ENCODE measurements at regions not wholly inside any gene's neighbourhood (a gene's known extent, or its start where the extent isn't known, plus 50 kb on each side); places are given as distances from the start of the nearest gene placed in this dataset.
"Not testable (repeated sequence)": the region's sequence is repeated elsewhere in the genome, so short reads cannot be mapped to it uniquely, and the experiment has no call there.

- Histone ChIP-seq H3K4me1 (ENCODE audit: control insufficient read depth, insufficient read depth, low read length) (no peaks in the 10 kb centered on the region), H3K36me3 (ENCODE audit: control insufficient read depth, insufficient read depth, low read length) (no peaks in the 10 kb centered on the region), H3K4me3 (ENCODE audit: low read length) (no peak overlapping the region), H3K9me3 (ENCODE audit: control insufficient read depth, low read length) (no peaks in the 10 kb centered on the region), H3K9ac (ENCODE audit: low read length) (no peak overlapping the region), H3K27me3 (ENCODE audit: control insufficient read depth, insufficient read depth, low read length) (no peaks in the 10 kb centered on the region)
Measured at GRCh38 chr18:75854174-75854573, 426.7 kb upstream of the SMIM21 start.

GRCh38 chr18:75846321-75846720 lies 418.8 kb upstream of the SMIM21 start:
- Histone ChIP-seq H3K36me3 (ENCODE audit: control insufficient read depth, insufficient read depth, low read length) (no peaks in the 10 kb centered on the region), H3K9ac (ENCODE audit: low read length) (no peak overlapping the region), H3K4me3 (ENCODE audit: low read length) (no peak overlapping the region), H3K9me3 (ENCODE audit: control insufficient read depth, low read length) (no peaks in the 10 kb centered on the region), H3K27me3 (ENCODE audit: control insufficient read depth, insufficient read depth, low read length) (no peaks in the 10 kb centered on the region), H3K4me1 (ENCODE audit: control insufficient read depth, insufficient read depth, low read length) (no peaks in the 10 kb centered on the region)

- H3K9ac ChIP-seq (ENCODE audit: low read length) = no peak overlapping the region
Measured at GRCh38 chr18:75845413-75845812, 417.9 kb upstream of the SMIM21 start.

GRCh38 chr18:75844146-75844545 lies 416.6 kb upstream of the SMIM21 start:
- H3K9me3 ChIP-seq (ENCODE audit: control insufficient read depth, low read length) = no peaks in the 10 kb centered on the region
- no peak overlapping the region for H3K9ac ChIP-seq (ENCODE audit: low read length)
- H3K4me1 ChIP-seq (ENCODE audit: control insufficient read depth, insufficient read depth, low read length) = no peaks in the 10 kb centered on the region
- no peak overlapping the region for H3K4me3 ChIP-seq (ENCODE audit: low read length)
- H3K27me3 ChIP-seq (ENCODE audit: control insufficient read depth, insufficient read depth, low read length) = no peaks in the 10 kb centered on the region
- no peaks in the 10 kb centered on the region for H3K36me3 ChIP-seq (ENCODE audit: control insufficient read depth, insufficient read depth, low read length)

More at GRCh38 chr18:75845413-75845812, 417.9 kb upstream of the SMIM21 start:
- Histone ChIP-seq H3K27me3 (ENCODE audit: control insufficient read depth, insufficient read depth, low read length) (no peaks in the 10 kb centered on the region), H3K4me1 (ENCODE audit: control insufficient read depth, insufficient read depth, low read length) (no peaks in the 10 kb centered on the region), H3K4me3 (ENCODE audit: low read length) (no peak overlapping the region), H3K9me3 (ENCODE audit: control insufficient read depth, low read length) (no peaks in the 10 kb centered on the region), H3K36me3 (ENCODE audit: control insufficient read depth, insufficient read depth, low read length) (no peaks in the 10 kb centered on the region)

GRCh38 chr18:75840131-75840530 lies 412.6 kb upstream of the SMIM21 start:
- no peak overlapping the region for H3K4me3 ChIP-seq (ENCODE audit: low read length)
- H3K4me1 ChIP-seq (ENCODE audit: control insufficient read depth, insufficient read depth, low read length) = no peaks in the 10 kb centered on the region
- no peak overlapping the region for H3K9ac ChIP-seq (ENCODE audit: low read length)
- no peaks in the 10 kb centered on the region for H3K9me3 ChIP-seq (ENCODE audit: control insufficient read depth, low read length)
- H3K27me3 ChIP-seq (ENCODE audit: control insufficient read depth, insufficient read depth, low read length) = no peaks in the 10 kb centered on the region
- no peaks in the 10 kb centered on the region for H3K36me3 ChIP-seq (ENCODE audit: control insufficient read depth, insufficient read depth, low read length)

- H3K4me1 ChIP-seq (ENCODE audit: control insufficient read depth, insufficient read depth, low read length); H3K9ac ChIP-seq (ENCODE audit: low read length); H3K9me3 ChIP-seq (ENCODE audit: control insufficient read depth, low read length); H3K27me3 ChIP-seq (ENCODE audit: control insufficient read depth, insufficient read depth, low read length); H3K36me3 ChIP-seq (ENCODE audit: control insufficient read depth, insufficient read depth, low read length); H3K4me3 ChIP-seq (ENCODE audit: low read length): not testable (repeated sequence)
Measured at GRCh38 chr18:75839686-75840085, 412.2 kb upstream of the SMIM21 start.

- Histone ChIP-seq H3K27me3 (ENCODE audit: control insufficient read depth, insufficient read depth, low read length) (no peaks in the 10 kb centered on the region), H3K9ac (ENCODE audit: low read length) (no peak overlapping the region), H3K9me3 (ENCODE audit: control insufficient read depth, low read length) (no peaks in the 10 kb centered on the region), H3K36me3 (ENCODE audit: control insufficient read depth, insufficient read depth, low read length) (no peaks in the 10 kb centered on the region), H3K4me1 (ENCODE audit: control insufficient read depth, insufficient read depth, low read length) (no peaks in the 10 kb centered on the region), H3K4me3 (ENCODE audit: low read length) (no peak overlapping the region)
Measured at GRCh38 chr18:75839041-75839440, 411.5 kb upstream of the SMIM21 start.

- Histone ChIP-seq H3K36me3 (ENCODE audit: control insufficient read depth, insufficient read depth, low read length) (no peaks in the 10 kb centered on the region), H3K9ac (ENCODE audit: low read length) (no peak overlapping the region), H3K9me3 (ENCODE audit: control insufficient read depth, low read length) (no peaks in the 10 kb centered on the region), H3K4me3 (ENCODE audit: low read length) (no peak overlapping the region), H3K4me1 (ENCODE audit: control insufficient read depth, insufficient read depth, low read length) (no peaks in the 10 kb centered on the region), H3K27me3 (ENCODE audit: control insufficient read depth, insufficient read depth, low read length) (no peaks in the 10 kb centered on the region)
Measured at GRCh38 chr18:75837316-75837715, 409.8 kb upstream of the SMIM21 start.

- H3K9me3 ChIP-seq (ENCODE audit: control insufficient read depth, low read length) = no peaks in the 10 kb centered on the region
- no peaks in the 10 kb centered on the region for H3K36me3 ChIP-seq (ENCODE audit: control insufficient read depth, insufficient read depth, low read length)
- H3K27me3 ChIP-seq (ENCODE audit: control insufficient read depth, insufficient read depth, low read length) = no peaks in the 10 kb centered on the region
- H3K4me1 ChIP-seq (ENCODE audit: control insufficient read depth, insufficient read depth, low read length) = no peaks in the 10 kb centered on the region
- H3K9ac ChIP-seq (ENCODE audit: low read length) = no peak overlapping the region
- H3K4me3 ChIP-seq (ENCODE audit: low read length) = no peak overlapping the region
Measured at GRCh38 chr18:75836516-75836915, 409.0 kb upstream of the SMIM21 start.

GRCh38 chr18:75831960-75832359 lies 404.5 kb upstream of the SMIM21 start:
- Histone ChIP-seq H3K4me3 (ENCODE audit: low read length) (no peak overlapping the region), H3K27me3 (ENCODE audit: control insufficient read depth, insufficient read depth, low read length) (no peaks in the 10 kb centered on the region), H3K9me3 (ENCODE audit: control insufficient read depth, low read length) (no peaks in the 10 kb centered on the region), H3K4me1 (ENCODE audit: control insufficient read depth, insufficient read depth, low read length) (no peaks in the 10 kb centered on the region), H3K36me3 (ENCODE audit: control insufficient read depth, insufficient read depth, low read length) (no peaks in the 10 kb centered on the region), H3K9ac (ENCODE audit: low read length) (no peak overlapping the region)

- Histone ChIP-seq H3K4me3 (ENCODE audit: low read length) (no peak overlapping the region), H3K4me1 (ENCODE audit: control insufficient read depth, insufficient read depth, low read length) (no peaks in the 10 kb centered on the region), H3K27me3 (ENCODE audit: control insufficient read depth, insufficient read depth, low read length) (no peaks in the 10 kb centered on the region), H3K36me3 (ENCODE audit: control insufficient read depth, insufficient read depth, low read length) (no peaks in the 10 kb centered on the region), H3K9ac (ENCODE audit: low read length) (no peak overlapping the region), H3K9me3 (ENCODE audit: control insufficient read depth, low read length) (no peaks in the 10 kb centered on the region)
Measured at GRCh38 chr18:75830828-75831227, 403.3 kb upstream of the SMIM21 start.

- Histone ChIP-seq H3K4me1 (ENCODE audit: control insufficient read depth, insufficient read depth, low read length) (no peaks in the 10 kb centered on the region), H3K27me3 (ENCODE audit: control insufficient read depth, insufficient read depth, low read length) (no peaks in the 10 kb centered on the region), H3K9ac (ENCODE audit: low read length) (no peak overlapping the region), H3K36me3 (ENCODE audit: control insufficient read depth, insufficient read depth, low read length) (no peaks in the 10 kb centered on the region), H3K9me3 (ENCODE audit: control insufficient read depth, low read length) (no peaks in the 10 kb centered on the region), H3K4me3 (ENCODE audit: low read length) (no peak overlapping the region)
Measured at GRCh38 chr18:75829091-75829490, 401.6 kb upstream of the SMIM21 start.

- H3K36me3 ChIP-seq (ENCODE audit: control insufficient read depth, insufficient read depth, low read length) = no peaks in the 10 kb centered on the region
- H3K9ac ChIP-seq (ENCODE audit: low read length) = no peak overlapping the region
- H3K4me3 ChIP-seq (ENCODE audit: low read length) = no peak overlapping the region
- H3K27me3 ChIP-seq (ENCODE audit: control insufficient read depth, insufficient read depth, low read length) = no peaks in the 10 kb centered on the region
- H3K4me1 ChIP-seq (ENCODE audit: control insufficient read depth, insufficient read depth, low read length) = no peaks in the 10 kb centered on the region
- H3K9me3 ChIP-seq (ENCODE audit: control insufficient read depth, low read length) = no peaks in the 10 kb centered on the region
Measured at GRCh38 chr18:75828379-75828778, 400.9 kb upstream of the SMIM21 start.

Measured in mucosa of stomach (tissue), 1 donor.